H9 (cell line): ENCODE measurements at regions not wholly inside any gene's neighbourhood (a gene's known extent, or its start where the extent isn't known, plus 50 kb on each side); places are given as distances from the start of the nearest gene placed in this dataset.

Experiments
- DNase-seq: peaks from one replicate; pipeline ENCODE4 v3.0.0-alpha.2; 2017
- H2AFZ ChIP-seq: one replicate; pipeline ENCODE4 v1.6.1; 2013; ENCODE audit warnings: mild to moderate bottlenecking, low read length, control low read depth, moderate library complexity
- H2AK5ac ChIP-seq: 2 replicates; pipeline ENCODE4 v1.6.1; 2013; ENCODE audit warnings: low read length, control low read depth, mixed read lengths; ENCODE audit not compliant: insufficient read length
- H2BK120ac ChIP-seq: one replicate; pipeline ENCODE4 v1.6.1; 2013; ENCODE audit warnings: low read depth, mild to moderate bottlenecking, low read length, control low read depth, inconsistent platforms; ENCODE audit not compliant: poor library complexity, severe bottlenecking
- H2BK12ac ChIP-seq: 2 replicates; pipeline ENCODE4 v1.6.1; 2013; ENCODE audit warnings: low read length, control low read depth, mixed read lengths, low read depth; ENCODE audit not compliant: insufficient read length
- H2BK15ac ChIP-seq: 2 replicates; pipeline ENCODE4 v1.6.1; 2013; ENCODE audit warnings: low read depth, low read length, control low read depth
- H2BK20ac ChIP-seq: one replicate; pipeline ENCODE4 v1.6.1; 2013; ENCODE audit warnings: low read depth, mild to moderate bottlenecking, low read length, control low read depth, inconsistent platforms; ENCODE audit not compliant: poor library complexity, severe bottlenecking
- H2BK5ac ChIP-seq: 2 replicates; pipeline ENCODE4 v1.6.1; 2013; ENCODE audit warnings: low read length, control low read depth, mixed read lengths; ENCODE audit not compliant: insufficient read length
- H3K14ac ChIP-seq: 2 replicates; pipeline ENCODE4 v1.6.1; 2013; ENCODE audit warnings: low read length, control low read depth; ENCODE audit not compliant: insufficient read depth
- H3K18ac ChIP-seq: 2 replicates; pipeline ENCODE4 v1.6.1; 2013; ENCODE audit warnings: low read depth, mild to moderate bottlenecking, mixed read lengths, low read length, control low read depth; ENCODE audit not compliant: insufficient read length
- H3K23ac ChIP-seq: 2 replicates; pipeline ENCODE4 v1.6.1; 2013; ENCODE audit warnings: low read length, control low read depth, mixed read lengths, low read depth; ENCODE audit not compliant: insufficient read length
- H3K23me2 ChIP-seq: 2 replicates; pipeline ENCODE4 v1.6.1; 2013; ENCODE audit warnings: low read depth, mild to moderate bottlenecking, mixed read lengths, low read length, control low read depth; ENCODE audit not compliant: insufficient read length, poor library complexity, severe bottlenecking
- H3K27ac ChIP-seq: 2 replicates; pipeline ENCODE4 v1.5.1; 2013; ENCODE audit warnings: low read length, control low read depth, mixed read lengths, low read depth; ENCODE audit not compliant: insufficient read length
- H3K27me3 ChIP-seq: 2 replicates; pipeline ENCODE4 v1.6.1; 2013; ENCODE audit warnings: low read length, control low read depth, inconsistent platforms; ENCODE audit not compliant: insufficient read depth
- H3K4ac ChIP-seq: 2 replicates; pipeline ENCODE4 v1.6.1; 2013; ENCODE audit warnings: low read depth, mild to moderate bottlenecking, control low read depth, inconsistent platforms, low read length, moderate library complexity
- H3K4me1 ChIP-seq: 2 replicates; pipeline ENCODE4 v1.6.1; 2013; ENCODE audit warnings: low read length, control low read depth, inconsistent platforms; ENCODE audit not compliant: insufficient read depth
- H3K4me2 ChIP-seq: 2 replicates; pipeline ENCODE4 v1.6.1; 2013; ENCODE audit warnings: low read length, control low read depth, mixed read lengths; ENCODE audit not compliant: insufficient read length, insufficient read depth
- H3K56ac ChIP-seq: 2 replicates; pipeline ENCODE4 v1.6.1; 2013; ENCODE audit warnings: low read depth, mild to moderate bottlenecking, mixed read lengths, low read length, control low read depth; ENCODE audit not compliant: insufficient read length
- H3K79me1 ChIP-seq: 2 replicates; pipeline ENCODE4 v1.6.1; 2013; ENCODE audit warnings: low read depth, mild to moderate bottlenecking, moderate library complexity, low read length, control low read depth, inconsistent platforms; ENCODE audit not compliant: insufficient read depth, poor library complexity, severe bottlenecking
- H3K79me2 ChIP-seq: 2 replicates; pipeline ENCODE4 v1.6.1; 2013; ENCODE audit warnings: low read length, control low read depth, inconsistent platforms; ENCODE audit not compliant: insufficient read depth
- H3K9ac ChIP-seq: 2 replicates; pipeline ENCODE4 v1.6.1; 2013; ENCODE audit warnings: low read length, control low read depth, mixed read lengths; ENCODE audit not compliant: insufficient read length; ENCODE audit errors: extremely low read depth
- H3K9me3 ChIP-seq: one replicate; pipeline ENCODE4 v1.6.1; 2013; ENCODE audit warnings: low read depth, low read length, inconsistent platforms; ENCODE audit not compliant: control insufficient read depth
- H3T11ph ChIP-seq: one replicate; pipeline ENCODE4 v1.6.1; 2013; ENCODE audit warnings: mild to moderate bottlenecking, low read length, control low read depth, inconsistent platforms
- H4K20me1 ChIP-seq: one replicate; pipeline ENCODE4 v1.6.1; 2013; ENCODE audit not compliant: control insufficient read depth, insufficient read length, insufficient read depth
- H4K5ac ChIP-seq: 2 replicates; pipeline ENCODE4 v1.6.1; 2013; ENCODE audit warnings: low read depth, mild to moderate bottlenecking, mixed read lengths, low read length, control low read depth; ENCODE audit not compliant: insufficient read length
- H4K8ac ChIP-seq: replicated peaks from 2 replicates; pipeline ENCODE4 v1.6.1; 2013; ENCODE audit warnings: low read length, control low read depth, mixed read lengths, low read depth; ENCODE audit not compliant: insufficient read length
- H4K91ac ChIP-seq: 2 replicates; pipeline ENCODE4 v1.6.1; 2013; ENCODE audit warnings: low read depth, mild to moderate bottlenecking, moderate library complexity, mixed read lengths, low read length, control low read depth; ENCODE audit not compliant: insufficient read length
- H3K27ac Mint-ChIP-seq, 3 experiments: 2 replicates in 2 of 3; 3 replicates in 1 of 3; pipeline ENCODE4 v1.8.0; 2020 to 2021; ENCODE audit warnings: mixed read lengths in 3 of 3, mild to moderate bottlenecking in 1 of 3, moderate library complexity in 1 of 3
- H3K27me3 Mint-ChIP-seq: 2 replicates; pipeline ENCODE4 v1.8.0; 2021; ENCODE audit warnings: low read depth, mild to moderate bottlenecking, moderate library complexity, mixed read lengths
- H3K36me3 Mint-ChIP-seq, 3 experiments: 2 replicates in 2 of 3; 3 replicates in 1 of 3; pipeline ENCODE4 v1.8.0; 2020 to 2021; ENCODE audit warnings: low read depth in 3 of 3, mixed read lengths in 3 of 3; ENCODE audit not compliant: insufficient read depth in 1 of 3
- H3K4me1 Mint-ChIP-seq, 2 experiments: 2 replicates each; pipeline ENCODE4 v1.8.0; 2020; ENCODE audit warnings: mixed read lengths in 2 of 2
- H3K4me3 Mint-ChIP-seq, 2 experiments: 2 replicates in 1 of 2; 3 replicates in 1 of 2; pipeline ENCODE4 v1.8.0; 2020 to 2021; ENCODE audit warnings: mild to moderate bottlenecking in 2 of 2, mixed read lengths in 2 of 2, moderate library complexity in 1 of 2
- H3K9me3 Mint-ChIP-seq, 2 experiments: 2 replicates in 1 of 2; 3 replicates in 1 of 2; pipeline ENCODE4 v1.8.0; 2020; ENCODE audit warnings: mild to moderate bottlenecking in 2 of 2, mixed read lengths in 2 of 2, moderate library complexity in 1 of 2
- WGBS: extraction: QIAGEN DNeasy Blood & Tissue Kit; methylation state at CpG from one replicate; pipeline ENCODE4 v1.1.7; 2013; ENCODE audit warnings: missing lambda C conversion rate, low lambda C conversion rate, mixed read lengths; ENCODE audit not compliant: insufficient read length; ENCODE audit errors: extremely low coverage; 5-methylcytosine and 5-hydroxymethylcytosine counted together
- TF ChIP-seq, protein P1 (sequence below): fragments of 200-600 bp; sonication (generic); conservative IDR thresholded peaks from 3 replicates; pipeline ENCODE4 v1.8.0; 2021; ENCODE audit warnings: antibody characterized with exemption, mild to moderate bottlenecking

DNA sequence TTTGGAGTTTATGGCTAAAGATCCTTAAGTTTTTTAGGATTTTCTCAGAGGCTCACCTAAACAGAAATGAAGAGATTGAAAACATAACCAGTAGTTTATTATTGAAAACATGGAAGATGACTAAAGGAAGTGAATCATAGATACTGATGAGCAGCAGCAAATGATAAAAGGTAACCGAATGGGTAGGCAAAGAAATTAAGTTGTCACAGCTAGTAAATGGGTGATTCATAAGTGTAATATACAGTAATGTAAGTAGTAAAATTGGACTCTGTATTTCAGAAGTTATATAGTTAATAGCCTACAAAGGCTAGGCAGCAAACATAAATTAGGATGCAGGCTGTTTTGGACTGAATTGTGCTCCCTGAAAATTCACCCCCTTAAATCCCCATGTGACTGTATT, 59.0 kb upstream of the ADGRA3 start:
- Histone ChIP-seq H3K4me1 (no peaks in the 10 kb centered on the region), H3K79me2 (no peaks in the 10 kb centered on the region), H3T11ph (no peak overlapping the region), H3K56ac (no peak overlapping the region), H4K91ac (no peak overlapping the region), H3K4ac (no peak overlapping the region), H2BK120ac (no peak overlapping the region), H3K18ac (no peak overlapping the region), H2BK12ac (no peak overlapping the region), H2BK20ac (no peak overlapping the region), H3K79me1 (no peaks in the 10 kb centered on the region), H3K23me2 (no peaks in the 10 kb centered on the region), H4K8ac (no peak overlapping the region), H2AFZ (no peak overlapping the region), H3K4me2 (no peak overlapping the region), H2BK5ac (no peak overlapping the region), H3K14ac (no peak overlapping the region), H2BK15ac (no peak overlapping the region), H3K23ac (no peak overlapping the region), H2AK5ac (no peak overlapping the region), H4K20me1 (no peaks in the 10 kb centered on the region), H3K27ac (no peak overlapping the region), H3K9me3 (no peaks in the 10 kb centered on the region), H3K9ac (no peak overlapping the region), H3K27me3 (no peaks in the 10 kb centered on the region), H4K5ac (no peak overlapping the region)
- peaks cover 3 to 4% of the 10 kb centered on the region in 2 experiments; a peak in 2 of 5 replicates for H3K9me3 Mint-ChIP-seq
- TF ChIP-seq, protein P1, sequence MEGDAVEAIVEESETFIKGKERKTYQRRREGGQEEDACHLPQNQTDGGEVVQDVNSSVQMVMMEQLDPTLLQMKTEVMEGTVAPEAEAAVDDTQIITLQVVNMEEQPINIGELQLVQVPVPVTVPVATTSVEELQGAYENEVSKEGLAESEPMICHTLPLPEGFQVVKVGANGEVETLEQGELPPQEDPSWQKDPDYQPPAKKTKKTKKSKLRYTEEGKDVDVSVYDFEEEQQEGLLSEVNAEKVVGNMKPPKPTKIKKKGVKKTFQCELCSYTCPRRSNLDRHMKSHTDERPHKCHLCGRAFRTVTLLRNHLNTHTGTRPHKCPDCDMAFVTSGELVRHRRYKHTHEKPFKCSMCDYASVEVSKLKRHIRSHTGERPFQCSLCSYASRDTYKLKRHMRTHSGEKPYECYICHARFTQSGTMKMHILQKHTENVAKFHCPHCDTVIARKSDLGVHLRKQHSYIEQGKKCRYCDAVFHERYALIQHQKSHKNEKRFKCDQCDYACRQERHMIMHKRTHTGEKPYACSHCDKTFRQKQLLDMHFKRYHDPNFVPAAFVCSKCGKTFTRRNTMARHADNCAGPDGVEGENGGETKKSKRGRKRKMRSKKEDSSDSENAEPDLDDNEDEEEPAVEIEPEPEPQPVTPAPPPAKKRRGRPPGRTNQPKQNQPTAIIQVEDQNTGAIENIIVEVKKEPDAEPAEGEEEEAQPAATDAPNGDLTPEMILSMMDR, result no peak
- H3K27me3 Mint-ChIP-seq, result no peaks in the 10 kb centered on the region
- peaks cover 0 to 5% (median 2%) of the 10 kb centered on the region in 3 experiments; a peak in 1 of 7 replicates for H3K36me3 Mint-ChIP-seq
- H3K4me1 Mint-ChIP-seq, result peaks cover 5 to 16% of the 10 kb centered on the region in 2 experiments; a peak in 3 of 4 replicates
- H3K4me3 Mint-ChIP-seq, result no peak overlapping the region
- H3K27ac Mint-ChIP-seq, result no peak overlapping the region
- no CpG with 5 or more reads among the region's 1 CpG for WGBS
- DNase-seq, result no peak
